ENCODE measurements at regions not wholly inside any gene's neighbourhood (a gene's known extent, or its start where the extent isn't known, plus 50 kb on each side); places are given as distances from the start of the nearest gene placed in this dataset.

DNA sequence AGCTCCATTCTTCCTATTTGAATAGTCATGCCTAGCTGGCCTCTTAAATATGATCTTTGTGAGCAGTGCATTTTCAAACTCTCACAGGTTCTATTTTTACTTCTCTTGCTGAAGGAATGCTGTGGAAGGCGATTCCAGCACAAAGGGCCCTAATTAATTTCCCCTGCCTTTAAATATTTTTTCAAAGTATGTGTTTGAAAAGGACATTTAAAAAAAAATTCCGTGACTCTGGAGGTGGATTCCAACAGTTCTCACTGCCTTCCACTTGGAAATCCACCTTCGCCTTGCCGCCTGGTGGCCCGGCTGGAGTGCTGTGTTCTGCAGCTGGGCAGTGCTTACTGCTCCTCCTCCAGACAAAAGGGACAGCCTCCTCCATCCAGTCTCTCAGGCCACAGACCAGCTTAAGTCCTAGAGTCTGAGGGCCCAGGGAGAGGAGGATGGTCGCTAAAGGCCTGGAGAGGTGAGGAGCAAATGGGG, 61.5 kb upstream of the CORO2B start:
- Histone ChIP-seq H3K4me3 (ENCODE audit: low read depth in 1 of 3, low read length in 3 of 3) (no peak overlapping the region), H3K36me3 (ENCODE audit: control insufficient read depth in 4 of 4, insufficient read depth in 3 of 4, low read depth in 1 of 4, low read length in 3 of 4) (no peaks in the 10 kb centered on the region), H3K27me3 (ENCODE audit: control insufficient read depth in 4 of 4, insufficient read depth in 4 of 4, low read length in 3 of 4) (peaks cover 0 to 5% (median 0%) of the 10 kb centered on the region in 4 donors), H3K27ac (ENCODE audit: low read depth in 1 of 2, low read length in 2 of 2) (no peak overlapping the region), H3K9me3 (ENCODE audit: control insufficient read depth in 4 of 4, low read length in 3 of 4) (peaks cover 0 to 1% (median 0%) of the 10 kb centered on the region in 4 donors), H3K4me1 (ENCODE audit: control insufficient read depth in 4 of 4, insufficient read depth in 4 of 4, low read length in 3 of 4) (no peaks in the 10 kb centered on the region), H3K9ac (ENCODE audit: low read depth in 1 of 2, low read length in 2 of 2) (no peak overlapping the region)
- WGBS = 85% methylated on average over 6 of the region's 6 CpGs
- DNase-seq (ENCODE audit: low spot score) = no peak
- TF ChIP-seq HNF4A (conservative IDR thresholded peaks at IDR 0.05) = no peak
- no peak for TF ChIP-seq HNF4G (IDR thresholded peaks at IDR 0.05)
- TF ChIP-seq TAF1 (conservative IDR thresholded peaks at IDR 0.05) = no peak
- no peak for TF ChIP-seq JUND (IDR thresholded peaks at IDR 0.05)
- TF ChIP-seq, protein P1, sequence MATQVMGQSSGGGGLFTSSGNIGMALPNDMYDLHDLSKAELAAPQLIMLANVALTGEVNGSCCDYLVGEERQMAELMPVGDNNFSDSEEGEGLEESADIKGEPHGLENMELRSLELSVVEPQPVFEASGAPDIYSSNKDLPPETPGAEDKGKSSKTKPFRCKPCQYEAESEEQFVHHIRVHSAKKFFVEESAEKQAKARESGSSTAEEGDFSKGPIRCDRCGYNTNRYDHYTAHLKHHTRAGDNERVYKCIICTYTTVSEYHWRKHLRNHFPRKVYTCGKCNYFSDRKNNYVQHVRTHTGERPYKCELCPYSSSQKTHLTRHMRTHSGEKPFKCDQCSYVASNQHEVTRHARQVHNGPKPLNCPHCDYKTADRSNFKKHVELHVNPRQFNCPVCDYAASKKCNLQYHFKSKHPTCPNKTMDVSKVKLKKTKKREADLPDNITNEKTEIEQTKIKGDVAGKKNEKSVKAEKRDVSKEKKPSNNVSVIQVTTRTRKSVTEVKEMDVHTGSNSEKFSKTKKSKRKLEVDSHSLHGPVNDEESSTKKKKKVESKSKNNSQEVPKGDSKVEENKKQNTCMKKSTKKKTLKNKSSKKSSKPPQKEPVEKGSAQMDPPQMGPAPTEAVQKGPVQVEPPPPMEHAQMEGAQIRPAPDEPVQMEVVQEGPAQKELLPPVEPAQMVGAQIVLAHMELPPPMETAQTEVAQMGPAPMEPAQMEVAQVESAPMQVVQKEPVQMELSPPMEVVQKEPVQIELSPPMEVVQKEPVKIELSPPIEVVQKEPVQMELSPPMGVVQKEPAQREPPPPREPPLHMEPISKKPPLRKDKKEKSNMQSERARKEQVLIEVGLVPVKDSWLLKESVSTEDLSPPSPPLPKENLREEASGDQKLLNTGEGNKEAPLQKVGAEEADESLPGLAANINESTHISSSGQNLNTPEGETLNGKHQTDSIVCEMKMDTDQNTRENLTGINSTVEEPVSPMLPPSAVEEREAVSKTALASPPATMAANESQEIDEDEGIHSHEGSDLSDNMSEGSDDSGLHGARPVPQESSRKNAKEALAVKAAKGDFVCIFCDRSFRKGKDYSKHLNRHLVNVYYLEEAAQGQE (IDR thresholded peaks at IDR 0.05) = no peak
- TF ChIP-seq SP1 (IDR thresholded peaks at IDR 0.05) = no peak
- TF ChIP-seq, protein P2, sequence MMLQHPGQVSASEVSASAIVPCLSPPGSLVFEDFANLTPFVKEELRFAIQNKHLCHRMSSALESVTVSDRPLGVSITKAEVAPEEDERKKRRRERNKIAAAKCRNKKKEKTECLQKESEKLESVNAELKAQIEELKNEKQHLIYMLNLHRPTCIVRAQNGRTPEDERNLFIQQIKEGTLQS (IDR thresholded peaks at IDR 0.05) = no peak
- no peak for TF ChIP-seq RXRA (IDR thresholded peaks at IDR 0.05)
- no peak for TF ChIP-seq YY1 (IDR thresholded peaks at IDR 0.05)
- TF ChIP-seq, protein P3, sequence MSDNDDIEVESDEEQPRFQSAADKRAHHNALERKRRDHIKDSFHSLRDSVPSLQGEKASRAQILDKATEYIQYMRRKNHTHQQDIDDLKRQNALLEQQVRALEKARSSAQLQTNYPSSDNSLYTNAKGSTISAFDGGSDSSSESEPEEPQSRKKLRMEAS (IDR thresholded peaks at IDR 0.05) = no peak
- TF ChIP-seq, protein P4, sequence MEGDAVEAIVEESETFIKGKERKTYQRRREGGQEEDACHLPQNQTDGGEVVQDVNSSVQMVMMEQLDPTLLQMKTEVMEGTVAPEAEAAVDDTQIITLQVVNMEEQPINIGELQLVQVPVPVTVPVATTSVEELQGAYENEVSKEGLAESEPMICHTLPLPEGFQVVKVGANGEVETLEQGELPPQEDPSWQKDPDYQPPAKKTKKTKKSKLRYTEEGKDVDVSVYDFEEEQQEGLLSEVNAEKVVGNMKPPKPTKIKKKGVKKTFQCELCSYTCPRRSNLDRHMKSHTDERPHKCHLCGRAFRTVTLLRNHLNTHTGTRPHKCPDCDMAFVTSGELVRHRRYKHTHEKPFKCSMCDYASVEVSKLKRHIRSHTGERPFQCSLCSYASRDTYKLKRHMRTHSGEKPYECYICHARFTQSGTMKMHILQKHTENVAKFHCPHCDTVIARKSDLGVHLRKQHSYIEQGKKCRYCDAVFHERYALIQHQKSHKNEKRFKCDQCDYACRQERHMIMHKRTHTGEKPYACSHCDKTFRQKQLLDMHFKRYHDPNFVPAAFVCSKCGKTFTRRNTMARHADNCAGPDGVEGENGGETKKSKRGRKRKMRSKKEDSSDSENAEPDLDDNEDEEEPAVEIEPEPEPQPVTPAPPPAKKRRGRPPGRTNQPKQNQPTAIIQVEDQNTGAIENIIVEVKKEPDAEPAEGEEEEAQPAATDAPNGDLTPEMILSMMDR (IDR thresholded peaks at IDR 0.05; ENCODE audit: low read depth, low read length, missing input control) = no peak
- no peak for TF ChIP-seq FOXA2 (IDR thresholded peaks at IDR 0.05)
- TF ChIP-seq EGR1 (IDR thresholded peaks at IDR 0.05; ENCODE audit: low read depth in 2 of 2) = no peak
- TF ChIP-seq, protein P5, sequence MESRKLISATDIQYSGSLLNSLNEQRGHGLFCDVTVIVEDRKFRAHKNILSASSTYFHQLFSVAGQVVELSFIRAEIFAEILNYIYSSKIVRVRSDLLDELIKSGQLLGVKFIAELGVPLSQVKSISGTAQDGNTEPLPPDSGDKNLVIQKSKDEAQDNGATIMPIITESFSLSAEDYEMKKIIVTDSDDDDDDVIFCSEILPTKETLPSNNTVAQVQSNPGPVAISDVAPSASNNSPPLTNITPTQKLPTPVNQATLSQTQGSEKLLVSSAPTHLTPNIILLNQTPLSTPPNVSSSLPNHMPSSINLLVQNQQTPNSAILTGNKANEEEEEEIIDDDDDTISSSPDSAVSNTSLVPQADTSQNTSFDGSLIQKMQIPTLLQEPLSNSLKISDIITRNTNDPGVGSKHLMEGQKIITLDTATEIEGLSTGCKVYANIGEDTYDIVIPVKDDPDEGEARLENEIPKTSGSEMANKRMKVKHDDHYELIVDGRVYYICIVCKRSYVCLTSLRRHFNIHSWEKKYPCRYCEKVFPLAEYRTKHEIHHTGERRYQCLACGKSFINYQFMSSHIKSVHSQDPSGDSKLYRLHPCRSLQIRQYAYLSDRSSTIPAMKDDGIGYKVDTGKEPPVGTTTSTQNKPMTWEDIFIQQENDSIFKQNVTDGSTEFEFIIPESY (IDR thresholded peaks at IDR 0.05) = no peak
- no peak for TF ChIP-seq RAD21 (IDR thresholded peaks at IDR 0.05)
- no peak for TF ChIP-seq NR2F2 (IDR thresholded peaks at IDR 0.05)
- no peak for TF ChIP-seq FOXA1 (IDR thresholded peaks at IDR 0.05)
- no peak for TF ChIP-seq GABPA (IDR thresholded peaks at IDR 0.05 in 1 of 2, conservative IDR thresholded peaks at IDR 0.05 in 1 of 2)
